Astrocyte of the spinal cord (primary cell): ENCODE measurements at regions not wholly inside any gene's neighbourhood (a gene's known extent, or its start where the extent isn't known, plus 50 kb on each side); places are given as distances from the start of the nearest gene placed in this dataset.

Experiments used
- DNase-seq: peaks from one replicate; pipeline ENCODE4 v3.0.0; 2011; ENCODE audit warnings: low read depth, low spot score
- H3K4me3 ChIP-seq: 2 replicates; pipeline ENCODE4 v1.5.1; 2011; ENCODE audit warnings: low read depth, mild to moderate bottlenecking, low read length, moderate library complexity
- in situ Hi-C: cut with HindIII; loops from 2 replicates; pipeline ENCODE4 v1.10.0; 2017; ENCODE audit warnings: low sequenced_read_pairs
- TF ChIP-seq, protein P1 (sequence below): IDR thresholded peaks from 2 replicates; pipeline ENCODE4 v1.5.1; 2012; ENCODE audit warnings: low read depth, mild to moderate bottlenecking, low read length, inconsistent platforms

DNA sequence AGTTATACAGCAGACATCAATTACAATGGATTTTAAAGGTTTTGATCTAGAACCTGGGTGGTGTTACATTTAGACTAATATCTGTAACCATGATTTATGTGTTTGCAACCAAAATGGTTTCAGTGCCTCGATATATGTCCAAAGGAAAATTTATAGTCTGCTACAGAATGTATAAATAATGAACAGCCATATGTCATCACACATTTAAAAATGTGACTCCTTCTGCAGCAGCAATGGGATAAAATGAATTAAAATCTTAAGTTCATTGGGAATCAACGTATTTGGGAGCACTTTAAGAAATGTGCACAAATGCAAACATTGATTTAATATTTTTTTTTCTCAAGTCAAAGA, 610.2 kb downstream of the TMEM114 start:
- in situ Hi-C loops = no loop called here
- no peak for DNase-seq
- TF ChIP-seq, protein P1, sequence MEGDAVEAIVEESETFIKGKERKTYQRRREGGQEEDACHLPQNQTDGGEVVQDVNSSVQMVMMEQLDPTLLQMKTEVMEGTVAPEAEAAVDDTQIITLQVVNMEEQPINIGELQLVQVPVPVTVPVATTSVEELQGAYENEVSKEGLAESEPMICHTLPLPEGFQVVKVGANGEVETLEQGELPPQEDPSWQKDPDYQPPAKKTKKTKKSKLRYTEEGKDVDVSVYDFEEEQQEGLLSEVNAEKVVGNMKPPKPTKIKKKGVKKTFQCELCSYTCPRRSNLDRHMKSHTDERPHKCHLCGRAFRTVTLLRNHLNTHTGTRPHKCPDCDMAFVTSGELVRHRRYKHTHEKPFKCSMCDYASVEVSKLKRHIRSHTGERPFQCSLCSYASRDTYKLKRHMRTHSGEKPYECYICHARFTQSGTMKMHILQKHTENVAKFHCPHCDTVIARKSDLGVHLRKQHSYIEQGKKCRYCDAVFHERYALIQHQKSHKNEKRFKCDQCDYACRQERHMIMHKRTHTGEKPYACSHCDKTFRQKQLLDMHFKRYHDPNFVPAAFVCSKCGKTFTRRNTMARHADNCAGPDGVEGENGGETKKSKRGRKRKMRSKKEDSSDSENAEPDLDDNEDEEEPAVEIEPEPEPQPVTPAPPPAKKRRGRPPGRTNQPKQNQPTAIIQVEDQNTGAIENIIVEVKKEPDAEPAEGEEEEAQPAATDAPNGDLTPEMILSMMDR = no peak
- H3K4me3 ChIP-seq = no peak overlapping the region

DNA sequence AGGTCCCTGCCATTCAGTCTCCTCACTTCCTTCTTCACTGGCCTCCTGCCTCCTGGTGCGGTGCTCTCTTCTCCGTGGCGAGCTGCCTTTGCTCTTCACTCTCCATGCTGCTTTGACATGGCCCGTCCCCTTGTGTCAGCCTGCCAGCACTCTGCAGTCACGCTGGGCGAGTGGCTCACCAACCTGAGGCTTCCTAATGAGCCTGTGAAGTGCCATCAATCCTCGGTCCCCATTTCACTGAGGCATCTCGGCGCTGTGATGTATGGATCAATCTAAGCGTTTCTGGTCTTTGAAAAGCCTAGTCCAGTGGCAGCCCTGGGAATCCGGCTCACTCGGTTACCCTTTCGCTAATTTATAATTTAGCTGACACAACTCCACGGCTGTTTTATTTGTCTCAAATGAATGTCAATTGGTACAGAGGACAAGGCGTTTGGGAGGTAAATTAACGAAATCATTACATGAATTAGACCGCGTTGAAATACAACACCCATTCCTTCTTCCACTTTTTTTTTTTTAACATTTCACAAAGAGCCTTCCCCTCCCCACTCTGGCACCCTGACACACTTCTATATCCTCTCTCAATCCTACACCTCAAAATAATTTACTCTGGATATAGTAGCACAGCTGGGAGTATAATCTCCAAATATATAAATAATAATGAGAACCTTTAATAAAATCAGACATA, 610.7 kb downstream of the TMEM114 start:
- no peak for DNase-seq
- TF ChIP-seq, protein P1 = no peak
- no peak overlapping the region for H3K4me3 ChIP-seq
- in situ Hi-C loops = no loop called here

DNA sequence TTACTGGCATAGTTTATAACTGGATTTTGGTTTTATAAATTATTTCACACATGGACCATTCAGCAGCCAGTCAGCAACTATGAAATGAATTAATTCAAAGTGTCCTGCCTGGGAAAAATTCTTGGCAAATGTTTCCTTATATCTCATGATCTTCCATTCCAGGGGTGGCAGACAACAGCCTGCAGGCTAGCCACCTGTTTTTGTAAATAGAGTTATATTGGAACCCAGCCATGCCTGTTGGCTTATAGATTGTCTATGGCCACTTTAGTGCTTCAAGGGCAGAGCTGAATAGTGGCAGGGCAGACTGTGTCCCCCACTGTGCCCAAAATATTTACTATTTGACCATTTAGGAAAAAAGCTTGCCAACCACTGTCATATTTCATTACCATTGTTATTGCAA, 613.7 kb downstream of the TMEM114 start:
- in situ Hi-C loops = no loop called here
- TF ChIP-seq, protein P1 = no peak

DNA sequence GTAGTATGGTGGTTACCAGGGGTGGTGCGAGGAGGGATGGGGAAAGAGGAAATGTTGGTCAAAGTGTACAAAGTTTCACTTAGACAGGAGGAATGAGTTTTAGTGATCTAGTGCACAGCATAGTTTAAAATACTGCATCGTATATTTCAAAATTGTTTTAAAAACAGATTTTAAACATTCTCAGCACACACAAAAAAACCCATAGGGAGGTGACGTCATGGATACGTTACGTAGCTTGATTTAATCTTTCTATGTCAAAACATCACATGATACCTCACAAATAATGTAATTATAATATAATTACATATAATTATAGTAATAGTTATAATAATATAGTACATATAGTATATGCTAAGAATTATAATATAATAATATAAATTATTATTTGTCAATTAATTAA, 614.2 kb downstream of the TMEM114 start:
- no peak overlapping the region for H3K4me3 ChIP-seq
- in situ Hi-C loops = no loop called here
- TF ChIP-seq, protein P1 = no peak
- no peak for DNase-seq

More for the DNA sequence above, 613.7 kb downstream of the TMEM114 start:
- no peak for DNase-seq
- H3K4me3 ChIP-seq = no peak overlapping the region

DNA sequence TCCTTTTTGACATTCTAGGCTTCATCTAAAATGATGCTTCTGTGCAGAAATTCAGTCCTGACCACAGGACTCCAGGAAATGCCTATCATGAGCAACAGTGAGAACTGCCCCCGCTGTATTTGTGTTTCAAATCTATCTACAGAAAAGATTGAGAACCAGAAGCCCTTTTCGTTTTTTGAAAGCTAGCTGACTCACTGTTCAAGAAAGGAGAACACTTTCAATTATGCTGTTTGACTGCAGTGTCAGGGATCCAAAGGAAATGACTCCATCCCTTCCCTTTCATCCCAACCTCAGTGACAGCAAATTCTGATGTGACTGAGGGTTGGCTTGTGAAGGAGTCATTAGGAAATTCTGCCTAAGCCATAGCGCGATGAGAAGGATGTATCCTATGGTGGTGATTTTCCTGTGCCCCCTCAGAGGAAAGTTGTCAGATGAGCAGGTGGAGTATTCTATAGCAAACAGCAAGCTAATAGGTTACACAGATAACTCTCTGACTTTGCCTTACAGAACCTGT, 622.3 kb downstream of the TMEM114 start:
- TF ChIP-seq, protein P1 = no peak
- no peak overlapping the region for H3K4me3 ChIP-seq
- in situ Hi-C loops = no loop called here
- DNase-seq = no peak

DNA sequence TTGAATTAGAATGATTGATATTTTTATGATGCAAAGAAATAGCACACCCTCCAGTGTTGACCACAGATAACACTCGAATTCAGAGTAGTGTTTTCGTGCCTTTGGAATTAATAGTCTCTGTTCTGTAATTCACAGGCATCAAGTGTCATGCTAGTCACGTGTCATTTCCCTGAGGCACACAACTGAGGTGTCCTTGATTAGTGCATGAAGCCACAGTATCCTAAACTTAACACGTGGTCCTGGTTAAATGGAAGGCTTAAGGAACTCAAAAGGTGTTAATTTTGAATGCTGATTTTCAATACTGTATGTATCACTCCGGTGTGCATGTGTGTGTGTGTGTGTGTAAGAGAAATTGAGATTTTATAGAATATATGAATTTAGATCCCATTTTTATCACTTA, 625.6 kb downstream of the TMEM114 start:
- H3K4me3 ChIP-seq = no peak overlapping the region
- no peak for DNase-seq
- TF ChIP-seq, protein P1 = no peak
- in situ Hi-C loops = no loop called here
